CD4-positive, alpha-beta T cell (primary cell): ENCODE measurements at regions not wholly inside any gene's neighbourhood (a gene's known extent, or its start where the extent isn't known, plus 50 kb on each side); places are given as distances from the start of the nearest gene placed in this dataset.
A peak's percentile ranks its signal among the peaks of the same experiment; 100 is the strongest.

Experiments
- ATAC-seq: fragments of 200-7000 bp; cut with Tn5 transposase; one replicate; pipeline ENCODE4 v1.10.0; 2022; ENCODE audit warnings: mild to moderate bottlenecking; ENCODE audit not compliant: poor library complexity
- CTCF ChIA-PET: fragments of 350-600 bp; sonication (Branson Sonifier 250); formaldehyde crosslinking; loops from one replicate; lab custom pipeline; 2021; ENCODE audit warnings: antibody characterized with exemption, inconsistent platforms; lab: Charles Lee
- POLR2A ChIA-PET: fragments of 350-600 bp; sonication (Branson Sonifier 250); formaldehyde crosslinking; loops from one replicate; lab custom pipeline; 2021; ENCODE audit warnings: antibody characterized with exemption, inconsistent platforms; lab: Charles Lee
- DNase-seq, 14 experiments: peaks; one replicate each; pipeline ENCODE4 v3.0.0-alpha.2; 2013 to 2020; ENCODE audit warnings: mixed read lengths in 2 of 14
- H3K27ac ChIP-seq, 2 donors: one replicate each; pipeline versions ENCODE4 v1.5.1 to v1.7.0; 2013; ENCODE audit warnings: low read length in 2 of 2, low read depth in 1 of 2, mild to moderate bottlenecking in 1 of 2
- H3K27me3 ChIP-seq, 2 experiments: 1 replicate in 1 of 2; 2 replicates in 1 of 2; pipeline versions ENCODE4 v1.6.1 to v1.7.0; 2013; ENCODE audit warnings: low read length in 2 of 2, control low read depth in 1 of 2, mild to moderate bottlenecking in 1 of 2, moderate library complexity in 1 of 2; ENCODE audit not compliant: insufficient read depth in 2 of 2, control insufficient read depth in 1 of 2
- H3K36me3 ChIP-seq: one replicate; pipeline ENCODE4 v1.6.1; 2013; ENCODE audit warnings: low read length, control low read depth; ENCODE audit not compliant: insufficient read depth
- H3K4me1 ChIP-seq: one replicate; pipeline ENCODE4 v1.6.1; 2013; ENCODE audit warnings: low read length, control low read depth; ENCODE audit not compliant: insufficient read depth
- H3K4me3 ChIP-seq: one replicate; pipeline ENCODE4 v1.5.1; 2013; ENCODE audit warnings: mild to moderate bottlenecking, low read length, moderate library complexity
- H3K9me3 ChIP-seq, 2 experiments: 1 replicate in 1 of 2; 2 replicates in 1 of 2; pipeline versions ENCODE4 v1.6.1 to v1.7.0; 2013; ENCODE audit warnings: low read length in 2 of 2, mild to moderate bottlenecking in 2 of 2, control low read depth in 1 of 2, moderate library complexity in 1 of 2; ENCODE audit not compliant: control insufficient read depth in 1 of 2, insufficient read depth in 1 of 2
- H3K27ac Mint-ChIP-seq: one replicate; pipeline ENCODE4 v1.8.0; 2020; ENCODE audit warnings: mixed read lengths
- H3K27me3 Mint-ChIP-seq: one replicate; pipeline ENCODE4 v1.8.0; 2021; ENCODE audit warnings: mixed read lengths
- H3K36me3 Mint-ChIP-seq: one replicate; pipeline ENCODE4 v1.8.0; 2021; ENCODE audit warnings: low read depth, mixed read lengths
- H3K4me1 Mint-ChIP-seq: one replicate; pipeline ENCODE4 v1.8.0; 2021; ENCODE audit warnings: low read depth, mixed read lengths
- H3K4me3 Mint-ChIP-seq: one replicate; pipeline ENCODE4 v1.8.0; 2020; ENCODE audit warnings: mild to moderate bottlenecking, mixed read lengths
- H3K9me3 Mint-ChIP-seq: one replicate; pipeline ENCODE4 v1.8.0; 2020; ENCODE audit warnings: mixed read lengths
- intact Hi-C, 2 experiments: fragments of 100-400 bp; cut with DNase I in 1 of 2; cut with micrococcal nuclease in 1 of 2; formaldehyde crosslinking; loops; one replicate each; pipeline versions ENCODE4 v1.15.1 to v1.9.0; 2023 to 2025; cut with DNase I, micrococcal nuclease
- TF ChIP-seq, protein P1 (sequence below): fragments of 200-600 bp; IDR thresholded peaks from one replicate; pipeline ENCODE4 v1.8.0; 2022; ENCODE audit warnings: antibody characterized with exemption, mild to moderate bottlenecking

DNA sequence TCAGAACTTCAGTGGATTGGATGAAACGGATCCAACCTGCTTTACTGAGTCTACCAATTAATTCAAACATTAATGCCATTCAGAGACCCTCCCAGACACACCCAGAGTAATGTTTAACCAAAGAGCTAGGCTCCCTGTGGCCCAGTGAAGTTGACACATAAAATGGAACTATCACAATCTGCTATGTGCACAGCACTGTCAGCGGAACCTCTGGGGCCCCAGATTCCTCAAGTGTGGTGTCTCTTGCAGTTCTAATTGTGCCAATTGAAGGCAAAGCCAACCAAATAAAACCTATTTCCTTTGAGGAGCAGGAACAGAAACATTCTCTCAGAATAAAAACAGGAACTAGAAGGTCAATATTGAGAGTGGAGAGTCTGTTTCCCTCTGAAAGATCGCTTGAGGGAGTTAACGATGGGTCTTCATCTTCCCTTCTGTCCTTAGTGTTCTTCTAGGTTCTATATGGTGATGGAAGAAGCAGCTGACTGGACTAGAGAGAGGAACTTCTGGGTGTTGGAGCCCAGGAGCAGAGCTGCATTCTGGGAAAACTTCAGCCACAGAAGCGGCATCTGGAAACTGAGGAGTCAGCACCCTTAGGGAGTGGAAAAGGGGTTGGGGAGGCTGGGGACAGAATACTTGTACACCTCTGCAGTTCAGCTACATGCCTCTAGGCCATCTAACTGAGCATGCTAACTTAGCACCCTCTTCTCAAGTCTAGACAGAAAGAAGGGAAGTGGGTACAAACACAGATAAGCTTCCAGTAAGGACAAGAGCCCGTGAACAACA, 174.4 kb upstream of the FBXO11 start:
- H3K27me3 ChIP-seq: no peaks in the 10 kb centered on the region
- Mint-ChIP-seq H3K4me1 (no peaks in the 10 kb centered on the region), H3K27me3 (peaks cover 1% of the 10 kb centered on the region), H3K9me3 (no peaks in the 10 kb centered on the region), H3K27ac (no peak overlapping the region), H3K4me3 (no peak overlapping the region), H3K36me3 (no peaks in the 10 kb centered on the region)
- ChIA-PET POLR2A (no interaction called here), CTCF (interaction anchor here (0.6 kb wide), 1 partner anchor 213 kb away, joined by 3 read pairs; no protein-coding TSS in a partner anchor)
- ATAC-seq (no peak), DNase-seq (peak in 1 of 14 experiments; percentile 4)
- H3K4me3 ChIP-seq: no peak overlapping the region
- TF ChIP-seq, protein P1, sequence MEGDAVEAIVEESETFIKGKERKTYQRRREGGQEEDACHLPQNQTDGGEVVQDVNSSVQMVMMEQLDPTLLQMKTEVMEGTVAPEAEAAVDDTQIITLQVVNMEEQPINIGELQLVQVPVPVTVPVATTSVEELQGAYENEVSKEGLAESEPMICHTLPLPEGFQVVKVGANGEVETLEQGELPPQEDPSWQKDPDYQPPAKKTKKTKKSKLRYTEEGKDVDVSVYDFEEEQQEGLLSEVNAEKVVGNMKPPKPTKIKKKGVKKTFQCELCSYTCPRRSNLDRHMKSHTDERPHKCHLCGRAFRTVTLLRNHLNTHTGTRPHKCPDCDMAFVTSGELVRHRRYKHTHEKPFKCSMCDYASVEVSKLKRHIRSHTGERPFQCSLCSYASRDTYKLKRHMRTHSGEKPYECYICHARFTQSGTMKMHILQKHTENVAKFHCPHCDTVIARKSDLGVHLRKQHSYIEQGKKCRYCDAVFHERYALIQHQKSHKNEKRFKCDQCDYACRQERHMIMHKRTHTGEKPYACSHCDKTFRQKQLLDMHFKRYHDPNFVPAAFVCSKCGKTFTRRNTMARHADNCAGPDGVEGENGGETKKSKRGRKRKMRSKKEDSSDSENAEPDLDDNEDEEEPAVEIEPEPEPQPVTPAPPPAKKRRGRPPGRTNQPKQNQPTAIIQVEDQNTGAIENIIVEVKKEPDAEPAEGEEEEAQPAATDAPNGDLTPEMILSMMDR: no peak
- no peaks in the 10 kb centered on the region for H3K36me3 ChIP-seq
- intact Hi-C loops: no loop called here
- no peaks in the 10 kb centered on the region for H3K4me1 ChIP-seq
- H3K27ac ChIP-seq: no peak overlapping the region
- no peaks in the 10 kb centered on the region for H3K9me3 ChIP-seq

DNA sequence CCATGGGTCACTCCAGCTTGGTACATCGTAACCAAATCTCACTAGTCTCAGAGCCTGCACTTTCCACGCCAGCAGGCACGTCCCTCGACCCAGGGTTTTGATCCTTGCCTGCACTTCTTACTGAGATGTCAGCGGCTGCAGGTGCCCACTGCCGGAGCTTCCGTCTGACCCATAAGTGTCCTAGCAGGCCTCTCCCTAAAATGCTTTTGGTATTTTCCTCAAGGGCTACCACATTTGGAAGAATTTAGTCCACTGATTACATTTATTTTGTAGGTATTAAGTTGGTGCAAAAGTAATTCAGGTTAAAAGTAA, 175.0 kb upstream of the FBXO11 start:
- no peak overlapping the region for H3K4me3 Mint-ChIP-seq
- H3K4me1 Mint-ChIP-seq: no peaks in the 10 kb centered on the region
- no peaks in the 10 kb centered on the region for H3K9me3 Mint-ChIP-seq
- Histone ChIP-seq H3K4me3 (no peak overlapping the region), H3K27ac (no peak overlapping the region), H3K27me3 (no peaks in the 10 kb centered on the region), H3K9me3 (no peaks in the 10 kb centered on the region), H3K36me3 (no peaks in the 10 kb centered on the region), H3K4me1 (no peaks in the 10 kb centered on the region)
- no peaks in the 10 kb centered on the region for H3K36me3 Mint-ChIP-seq
- ChIA-PET CTCF (no interaction called here), POLR2A (no interaction called here)
- intact Hi-C loops: no loop called here
- H3K27ac Mint-ChIP-seq: no peak overlapping the region
- no peaks in the 10 kb centered on the region for H3K27me3 Mint-ChIP-seq
- DNase-seq (no peak), ATAC-seq (no peak)
- TF ChIP-seq, protein P1: no peak

DNA sequence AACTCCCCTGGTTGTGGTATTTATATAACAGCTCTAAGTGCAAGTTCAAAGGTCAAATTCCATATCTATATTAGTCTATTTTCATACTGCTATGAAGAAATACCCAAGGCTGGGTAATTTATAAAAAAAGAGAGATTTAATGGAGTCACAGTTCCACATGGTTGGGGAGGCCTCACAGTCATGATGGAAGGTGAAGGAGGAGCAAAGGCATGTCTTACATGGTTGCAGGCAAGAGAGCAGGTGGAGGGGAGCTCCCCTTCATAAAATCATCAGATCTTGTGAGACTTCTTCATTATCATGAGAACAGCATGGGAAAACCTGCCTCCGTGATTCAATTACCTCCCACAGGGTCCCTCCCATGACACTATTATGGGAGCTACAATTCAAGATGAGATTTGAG, 179.6 kb upstream of the FBXO11 start:
- ChIA-PET POLR2A (no interaction called here), CTCF (no interaction called here)
- Mint-ChIP-seq H3K27ac (no peak overlapping the region), H3K36me3 (no peaks in the 10 kb centered on the region), H3K27me3 (no peaks in the 10 kb centered on the region), H3K9me3 (no peaks in the 10 kb centered on the region), H3K4me1 (no peaks in the 10 kb centered on the region), H3K4me3 (no peak overlapping the region)
- TF ChIP-seq, protein P1: no peak
- H3K27ac ChIP-seq: no peak overlapping the region
- H3K9me3 ChIP-seq: no peaks in the 10 kb centered on the region
- no peaks in the 10 kb centered on the region for H3K36me3 ChIP-seq
- ATAC-seq: no peak
- H3K4me1 ChIP-seq: no peaks in the 10 kb centered on the region
- no peaks in the 10 kb centered on the region for H3K27me3 ChIP-seq
- H3K4me3 ChIP-seq: no peak overlapping the region
- intact Hi-C loops: no loop called here
- DNase-seq: no peak
